A673 (cell line): ENCODE measurements at regions not wholly inside any gene's neighbourhood (a gene's known extent, or its start where the extent isn't known, plus 50 kb on each side); places are given as distances from the start of the nearest gene placed in this dataset.
A peak's percentile ranks its signal among the peaks of the same experiment; 100 is the strongest.

ENCODE experiments used
- BruUV-seq: library from RNA; stranded (reverse); fragments of 400-500 nt; replicated peaks from 2 replicates; lab custom pipeline; 2021; lab: Mats Ljungman, UMichigan
- CTCF ChIA-PET: fragments of 300-600 bp; sonication (Branson Sonifier 250); formaldehyde crosslinking; loops from one replicate; lab custom pipeline; 2022; ENCODE audit warnings: antibody characterized with exemption; lab: Charles Lee
- POLR2A ChIA-PET: fragments of 300-600 bp; sonication (Branson Sonifier 250); formaldehyde crosslinking; loops from one replicate; lab custom pipeline; 2022; ENCODE audit warnings: antibody characterized with exemption; ENCODE audit not compliant: low non-redundant PET; lab: Charles Lee
- DNase-seq: peaks from one replicate; pipeline ENCODE4 v3.0.0-alpha.2; 2015; ENCODE audit warnings: low spot score
- H3K27ac ChIP-seq: fragments of 200-600 bp; sonication (generic); 2 replicates; pipeline ENCODE4 v1.5.1; 2016; ENCODE audit warnings: mixed run types, low read depth, mild to moderate bottlenecking, mixed read lengths, antibody characterized with exemption, low read length; ENCODE audit not compliant: poor library complexity, severe bottlenecking
- H3K27me3 ChIP-seq: fragments of 200-600 bp; sonication (generic); replicated peaks from 2 replicates; pipeline ENCODE4 v1.6.1; 2017; ENCODE audit warnings: mixed run types, low read depth, mild to moderate bottlenecking, mixed read lengths, antibody characterized with exemption, low read length; ENCODE audit not compliant: insufficient read depth, poor library complexity
- H3K36me3 ChIP-seq: fragments of 200-600 bp; sonication (generic); 2 replicates; pipeline ENCODE4 v1.6.1; 2016; ENCODE audit warnings: mixed run types, mild to moderate bottlenecking, mixed read lengths, antibody characterized with exemption, low read length; ENCODE audit not compliant: insufficient read depth, poor library complexity, severe bottlenecking
- H3K4me1 ChIP-seq: fragments of 200-600 bp; sonication (generic); 2 replicates; pipeline ENCODE4 v1.6.1; 2017; ENCODE audit warnings: mixed run types, mild to moderate bottlenecking, mixed read lengths, antibody characterized with exemption, low read length; ENCODE audit not compliant: insufficient read depth, poor library complexity, severe bottlenecking
- H3K4me3 ChIP-seq: fragments of 200-600 bp; sonication (generic); 2 replicates; pipeline ENCODE4 v1.5.1; 2016; ENCODE audit warnings: low read depth, mixed run types, mild to moderate bottlenecking, mixed read lengths, low read length; ENCODE audit not compliant: poor library complexity, severe bottlenecking
- H3K9me3 ChIP-seq: fragments of 200-600 bp; sonication (generic); 2 replicates; pipeline ENCODE4 v1.6.1; 2016; ENCODE audit warnings: mixed run types, low read depth, mild to moderate bottlenecking, mixed read lengths, antibody characterized with exemption, low read length; ENCODE audit not compliant: poor library complexity, severe bottlenecking
- EZH2 ChIP-seq: fragments of 200-600 bp; sonication (generic); IDR thresholded peaks from 2 replicates; pipeline ENCODE4 v1.6.1; 2017; ENCODE audit warnings: borderline replicate concordance, low read depth, mild to moderate bottlenecking, mixed read lengths, antibody characterized with exemption, low read length; ENCODE audit not compliant: poor library complexity, severe bottlenecking
- intact Hi-C: fragments of 100-400 bp; cut with micrococcal nuclease; formaldehyde crosslinking; loops from one replicate; pipeline ENCODE4 v1.10.0; 2022; ENCODE audit not compliant: unreplicated experiment
- TF ChIP-seq, protein P1 (sequence below): fragments of 300-800, 200-600 bp; sonication (generic); conservative IDR thresholded peaks from 2 replicates; pipeline ENCODE4 v1.5.1; 2017; ENCODE audit warnings: low read depth, mild to moderate bottlenecking, antibody characterized with exemption, low read length, moderate library complexity, mixed read lengths

DNA sequence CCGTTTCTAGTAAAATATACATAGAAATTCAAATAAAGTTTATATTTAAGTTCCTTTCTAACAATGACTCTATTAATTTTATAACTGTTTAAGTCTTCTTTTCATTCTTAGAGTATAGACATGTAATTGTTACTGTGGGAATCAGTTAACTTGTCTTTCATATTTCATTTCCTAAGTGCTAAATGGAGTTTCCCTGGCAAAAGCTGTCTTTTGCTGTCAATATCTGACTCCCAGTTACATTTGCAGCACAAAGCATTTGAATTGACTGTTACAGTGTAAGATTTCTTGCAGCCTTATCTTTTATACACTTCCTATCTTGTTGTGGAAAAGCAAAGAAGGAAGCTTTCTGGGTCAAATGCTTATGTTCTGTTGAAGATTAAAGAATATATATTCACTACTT is 1026.3 kb downstream of the CDH9 start:
- no peaks in the 10 kb centered on the region for H3K9me3 ChIP-seq
- H3K27ac ChIP-seq: no peak overlapping the region
- no peak overlapping the region for H3K4me3 ChIP-seq
- no peak for DNase-seq
- no TSS peak for BruUV-seq
- H3K36me3 ChIP-seq: no peaks in the 10 kb centered on the region
- H3K4me1 ChIP-seq: no peaks in the 10 kb centered on the region
- intact Hi-C loops: no loop called here
- TF ChIP-seq, protein P1, sequence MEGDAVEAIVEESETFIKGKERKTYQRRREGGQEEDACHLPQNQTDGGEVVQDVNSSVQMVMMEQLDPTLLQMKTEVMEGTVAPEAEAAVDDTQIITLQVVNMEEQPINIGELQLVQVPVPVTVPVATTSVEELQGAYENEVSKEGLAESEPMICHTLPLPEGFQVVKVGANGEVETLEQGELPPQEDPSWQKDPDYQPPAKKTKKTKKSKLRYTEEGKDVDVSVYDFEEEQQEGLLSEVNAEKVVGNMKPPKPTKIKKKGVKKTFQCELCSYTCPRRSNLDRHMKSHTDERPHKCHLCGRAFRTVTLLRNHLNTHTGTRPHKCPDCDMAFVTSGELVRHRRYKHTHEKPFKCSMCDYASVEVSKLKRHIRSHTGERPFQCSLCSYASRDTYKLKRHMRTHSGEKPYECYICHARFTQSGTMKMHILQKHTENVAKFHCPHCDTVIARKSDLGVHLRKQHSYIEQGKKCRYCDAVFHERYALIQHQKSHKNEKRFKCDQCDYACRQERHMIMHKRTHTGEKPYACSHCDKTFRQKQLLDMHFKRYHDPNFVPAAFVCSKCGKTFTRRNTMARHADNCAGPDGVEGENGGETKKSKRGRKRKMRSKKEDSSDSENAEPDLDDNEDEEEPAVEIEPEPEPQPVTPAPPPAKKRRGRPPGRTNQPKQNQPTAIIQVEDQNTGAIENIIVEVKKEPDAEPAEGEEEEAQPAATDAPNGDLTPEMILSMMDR: no peak
- TF ChIP-seq EZH2: no peak
- ChIA-PET CTCF (no interaction called here), POLR2A (no interaction called here)
- no peaks in the 10 kb centered on the region for H3K27me3 ChIP-seq

DNA sequence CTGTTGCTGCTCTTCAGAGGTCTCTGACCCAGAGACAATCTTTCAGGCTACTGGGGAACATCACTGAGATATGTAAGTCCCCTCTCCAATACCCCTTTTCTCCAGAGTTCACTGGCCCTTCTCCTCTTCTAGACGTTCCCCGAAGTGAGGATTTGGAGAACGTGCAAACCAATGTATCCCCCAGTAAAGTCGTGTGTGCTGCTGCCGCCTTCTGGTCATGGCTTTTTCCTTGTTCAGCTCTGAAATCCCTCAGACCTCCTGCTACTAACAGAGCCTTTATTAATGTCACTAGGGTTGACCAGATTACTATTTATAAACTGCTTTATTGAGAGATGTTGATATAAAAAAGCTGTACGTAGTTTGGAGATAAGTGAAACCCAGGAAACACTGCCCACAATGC is 1028.6 kb downstream of the CDH9 start:
- Histone ChIP-seq H3K27me3 (no peaks in the 10 kb centered on the region), H3K27ac (no peak overlapping the region), H3K36me3 (no peaks in the 10 kb centered on the region), H3K9me3 (no peaks in the 10 kb centered on the region), H3K4me3 (no peak overlapping the region), H3K4me1 (no peaks in the 10 kb centered on the region)
- TF ChIP-seq, protein P1: peak; percentile 48
- TF ChIP-seq EZH2: no peak
- CTCF ChIA-PET: no interaction called here
- BruUV-seq: no TSS peak
- POLR2A ChIA-PET: no interaction called here
- intact Hi-C loops: loop anchor here (10.0 kb wide), 1 partner anchor 245 kb away; no protein-coding TSS in a partner anchor
- DNase-seq: peak; percentile 35

- Histone ChIP-seq H3K4me3 (no peak overlapping the region), H3K27me3 (no peaks in the 10 kb centered on the region), H3K9me3 (no peaks in the 10 kb centered on the region), H3K27ac (no peak overlapping the region), H3K4me1 (no peaks in the 10 kb centered on the region), H3K36me3 (no peaks in the 10 kb centered on the region)
- CTCF ChIA-PET: no interaction called here
- peak; percentile 42 for DNase-seq
- no TSS peak for BruUV-seq
- POLR2A ChIA-PET: no interaction called here
- intact Hi-C loops: loop anchor here (10.0 kb wide), 1 partner anchor 239 kb away; no protein-coding TSS in a partner anchor
- no peak for TF ChIP-seq EZH2
- TF ChIP-seq, protein P1: no peak
Observed at GRCh38 chr5:26003966-26004365, 1034.4 kb downstream of the CDH9 start.
